DOHH2 (cell line): ENCODE measurements at regions not wholly inside any gene's neighbourhood (a gene's known extent, or its start where the extent isn't known, plus 50 kb on each side); places are given as distances from the start of the nearest gene placed in this dataset.

Experiments
- H3F3A ChIP-seq: fragments of 200-600 bp; sonication (generic), shearing (Covaris generic); 2 replicates; pipeline ENCODE4 v1.6.0; 2016; ENCODE audit warnings: antibody characterized with exemption, mild to moderate bottlenecking; ENCODE audit not compliant: control insufficient read depth, insufficient read depth
- H3K27ac ChIP-seq: fragments of 200-600 bp; sonication (generic); 2 replicates; pipeline ENCODE4 v1.5.1; 2014; ENCODE audit warnings: low read depth, mild to moderate bottlenecking, low read length, moderate library complexity
- H3K27me3 ChIP-seq: fragments of 200-600 bp; sonication (generic); 2 replicates; pipeline ENCODE4 v1.6.1; 2014; ENCODE audit warnings: mild to moderate bottlenecking, low read length, mixed read lengths; ENCODE audit not compliant: control insufficient read depth
- H3K36me3 ChIP-seq: fragments of 200-600 bp; sonication (generic); 2 replicates; pipeline ENCODE4 v1.6.1; 2014; ENCODE audit warnings: mild to moderate bottlenecking, low read length, moderate library complexity, mixed read lengths; ENCODE audit not compliant: control insufficient read depth
- H3K4me1 ChIP-seq: fragments of 200-600 bp; sonication (generic); 2 replicates; pipeline ENCODE4 v1.6.1; 2014; ENCODE audit warnings: mild to moderate bottlenecking, low read length, mixed read lengths; ENCODE audit not compliant: control insufficient read depth
- H3K4me2 ChIP-seq: fragments of 200-600 bp; sonication (generic); 2 replicates; pipeline ENCODE4 v1.6.0; 2014; ENCODE audit warnings: mild to moderate bottlenecking, low read length, moderate library complexity
- H3K4me3 ChIP-seq: fragments of 200-600 bp; sonication (generic); 2 replicates; pipeline ENCODE4 v1.5.1; 2014; ENCODE audit warnings: mild to moderate bottlenecking, low read length, mixed read lengths
- H3K79me2 ChIP-seq: fragments of 200-600 bp; sonication (generic); 2 replicates; pipeline ENCODE4 v1.6.1; 2014; ENCODE audit warnings: mild to moderate bottlenecking, low read length, mixed read lengths; ENCODE audit not compliant: control insufficient read depth
- H3K9me2 ChIP-seq: fragments of 200-600 bp; sonication (generic); replicated peaks from 2 replicates; pipeline ENCODE4 v1.6.1; 2014; ENCODE audit warnings: mild to moderate bottlenecking, low read length, mixed read lengths; ENCODE audit not compliant: control insufficient read depth
- H3K9me3 ChIP-seq: fragments of 200-600 bp; sonication (generic); 2 replicates; pipeline ENCODE4 v1.6.1; 2014; ENCODE audit warnings: antibody characterized with exemption, low read length, mixed read lengths; ENCODE audit not compliant: control insufficient read depth, insufficient read depth
- H4K20me1 ChIP-seq: fragments of 200-600 bp; sonication (generic); 2 replicates; pipeline ENCODE4 v1.6.0; 2014; ENCODE audit warnings: low read depth, mild to moderate bottlenecking, antibody characterized with exemption, low read length, moderate library complexity; ENCODE audit not compliant: control insufficient read depth, insufficient read depth
- CTCF ChIP-seq: fragments of 200-600 bp; sonication (generic); IDR thresholded peaks from one replicate; pipeline ENCODE4 v1.5.1; 2014; ENCODE audit warnings: antibody characterized with exemption, mild to moderate bottlenecking, low read depth, low read length; ENCODE audit not compliant: poor library complexity, severe bottlenecking
- EZH2phosphoT487 ChIP-seq: fragments of 200-600 bp; sonication (generic); IDR thresholded peaks from 2 replicates; pipeline ENCODE4 v1.6.1; 2017; ENCODE audit warnings: borderline replicate concordance, mild to moderate bottlenecking, antibody characterized with exemption, low read length, moderate library complexity, mixed read lengths

- TF ChIP-seq CTCF = no peak
- Histone ChIP-seq H3K4me1 (no peaks in the 10 kb centered on the region), H3K4me2 (no peak overlapping the region), H3K27me3 (no peaks in the 10 kb centered on the region), H3K9me2 (no peaks in the 10 kb centered on the region), H4K20me1 (no peaks in the 10 kb centered on the region), H3K36me3 (no peaks in the 10 kb centered on the region), H3F3A (no peaks in the 10 kb centered on the region), H3K4me3 (no peak overlapping the region), H3K79me2 (no peaks in the 10 kb centered on the region), H3K27ac (no peak overlapping the region), H3K9me3 (no peaks in the 10 kb centered on the region)
Observed at GRCh38 chr1:240701412-240701811, 89.5 kb upstream of the GREM2 start.

DNA sequence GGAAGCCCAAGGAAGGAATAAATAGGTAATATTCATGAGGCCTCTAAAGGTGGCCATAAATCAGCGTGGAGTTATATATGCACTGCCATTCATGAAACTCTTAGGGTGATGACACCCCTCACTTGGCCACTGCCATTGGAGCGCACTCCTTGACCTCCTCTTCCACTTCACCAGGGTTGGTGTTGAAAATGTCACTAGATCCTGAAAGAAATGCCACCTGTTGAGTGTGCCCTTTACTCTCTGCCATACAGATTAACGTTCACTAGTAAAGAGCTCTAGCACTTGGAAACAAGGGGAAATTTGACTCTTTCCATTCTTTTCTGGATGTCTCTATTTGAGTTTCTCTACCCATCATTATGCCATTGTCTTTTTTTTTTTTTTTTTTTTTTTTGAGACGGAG lies 83.5 kb upstream of the GREM2 start:
- Histone ChIP-seq H3K4me3 (no peak overlapping the region), H3K27ac (no peak overlapping the region), H3K27me3 (no peaks in the 10 kb centered on the region), H4K20me1 (no peaks in the 10 kb centered on the region), H3K4me1 (peaks cover 7% of the 10 kb centered on the region), H3K9me3 (no peaks in the 10 kb centered on the region), H3K36me3 (no peaks in the 10 kb centered on the region), H3K9me2 (no peaks in the 10 kb centered on the region), H3K4me2 (no peak overlapping the region), H3K79me2 (no peaks in the 10 kb centered on the region), H3F3A (no peaks in the 10 kb centered on the region)
- no peak for TF ChIP-seq CTCF
- TF ChIP-seq EZH2phosphoT487 = no peak

- Histone ChIP-seq H3F3A (no peaks in the 10 kb centered on the region), H3K9me3 (no peaks in the 10 kb centered on the region), H3K4me1 (peaks cover 7% of the 10 kb centered on the region), H3K27ac (no peak overlapping the region), H4K20me1 (no peaks in the 10 kb centered on the region), H3K9me2 (no peaks in the 10 kb centered on the region), H3K36me3 (no peaks in the 10 kb centered on the region), H3K4me3 (no peak overlapping the region), H3K79me2 (no peaks in the 10 kb centered on the region), H3K4me2 (no peak overlapping the region), H3K27me3 (no peaks in the 10 kb centered on the region)
- TF ChIP-seq EZH2phosphoT487 (no peak), CTCF (no peak)
Observed at GRCh38 chr1:240693844-240694243, 81.9 kb upstream of the GREM2 start.

DNA sequence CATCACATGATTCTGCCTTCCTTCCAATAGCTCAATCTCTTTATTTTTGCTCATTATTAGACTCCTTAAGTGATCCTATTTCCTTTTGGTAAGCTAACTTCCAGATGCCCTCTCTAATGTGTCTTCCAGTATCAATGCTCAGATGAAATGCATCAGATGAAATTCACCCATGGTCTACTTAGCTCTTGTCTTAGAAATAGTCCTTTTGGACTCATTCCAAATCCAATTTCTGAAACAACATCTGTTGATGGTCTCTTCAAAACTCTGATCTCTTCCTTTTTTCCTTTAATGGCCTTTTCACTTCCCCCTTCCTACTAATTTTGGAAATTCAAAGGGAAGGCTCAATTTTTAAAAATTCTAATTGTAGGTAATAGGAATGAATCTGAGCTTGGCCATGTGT lies 81.1 kb upstream of the GREM2 start:
- H3K36me3 ChIP-seq = no peaks in the 10 kb centered on the region
- H3K4me2 ChIP-seq = peak overlapping the region; percentile 19; the same call in 1 of the 2 replicates
- no peaks in the 10 kb centered on the region for H3K79me2 ChIP-seq
- no peaks in the 10 kb centered on the region for H4K20me1 ChIP-seq
- TF ChIP-seq EZH2phosphoT487 = no peak
- no peak for TF ChIP-seq CTCF
- H3K9me2 ChIP-seq = no peaks in the 10 kb centered on the region
- no peak overlapping the region for H3K4me3 ChIP-seq
- H3F3A ChIP-seq = no peaks in the 10 kb centered on the region
- H3K27ac ChIP-seq = no peak overlapping the region
- no peaks in the 10 kb centered on the region for H3K9me3 ChIP-seq
- peaks cover 7% of the 10 kb centered on the region for H3K4me1 ChIP-seq
- H3K27me3 ChIP-seq = no peaks in the 10 kb centered on the region
